ENCODE measurements at regions not wholly inside any gene's neighbourhood (a gene's known extent, or its start where the extent isn't known, plus 50 kb on each side); places are given as distances from the start of the nearest gene placed in this dataset.

- DNase-seq, result no peak
These were observed 248.0 kb upstream of the PRDM1 start for GRCh38 chr6:105838171-105838570.

DNA sequence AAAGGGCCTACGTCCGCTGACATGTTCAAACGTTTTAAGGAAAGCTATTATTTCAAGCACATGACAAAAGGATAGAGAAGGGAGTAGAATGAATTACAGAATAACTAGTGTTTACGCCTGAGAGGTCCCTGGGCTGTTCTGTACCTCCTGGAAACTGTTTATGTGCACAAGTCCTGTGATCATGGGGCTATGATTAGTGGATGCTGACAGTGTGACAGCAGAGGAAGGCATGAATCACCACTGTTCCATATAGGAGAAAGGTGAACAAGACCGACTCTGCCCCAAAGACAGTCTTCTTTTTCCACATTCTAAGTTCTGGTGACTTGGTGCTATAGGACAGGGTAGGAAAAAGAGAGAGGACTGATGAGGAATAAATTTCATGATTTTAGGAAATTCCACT is 249.2 kb upstream of the PRDM1 start:
- DNase-seq, result no peak

- no peak for DNase-seq
These were observed 249.8 kb upstream of the PRDM1 start for GRCh38 chr6:105836379-105836778.

GRCh38 chr6:105835373-105835772 is 250.8 kb upstream of the PRDM1 start:
- peak; percentile 78 for DNase-seq

- no peak for DNase-seq
These were observed 251.9 kb upstream of the PRDM1 start for GRCh38 chr6:105833959-105834947.

GRCh38 chr6:105832313-105832761 is 253.8 kb upstream of the PRDM1 start:
- DNase-seq, result no peak

- DNase-seq, result peak; percentile 63
These were observed 254.6 kb upstream of the PRDM1 start for GRCh38 chr6:105831311-105832097.

DNA sequence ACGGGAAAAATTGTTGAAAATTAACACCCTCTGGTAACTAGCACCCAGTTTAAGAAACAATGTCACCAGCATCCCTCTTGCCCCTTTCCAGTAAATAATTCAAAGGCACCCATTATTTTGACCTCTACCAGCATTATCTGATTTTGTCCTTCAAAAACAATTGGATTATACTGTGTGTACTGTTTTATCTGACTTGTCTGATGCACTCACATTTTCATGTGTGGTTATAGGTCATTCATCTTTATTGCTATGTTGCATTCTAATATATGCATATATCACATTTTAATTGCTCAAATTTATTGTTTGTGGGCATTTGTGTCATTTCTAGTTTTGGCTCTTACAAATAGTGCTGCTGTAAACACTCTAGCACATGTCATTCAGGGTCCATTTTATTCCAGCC is 260.9 kb upstream of the PRDM1 start:
- DNase-seq, result no peak

DNA sequence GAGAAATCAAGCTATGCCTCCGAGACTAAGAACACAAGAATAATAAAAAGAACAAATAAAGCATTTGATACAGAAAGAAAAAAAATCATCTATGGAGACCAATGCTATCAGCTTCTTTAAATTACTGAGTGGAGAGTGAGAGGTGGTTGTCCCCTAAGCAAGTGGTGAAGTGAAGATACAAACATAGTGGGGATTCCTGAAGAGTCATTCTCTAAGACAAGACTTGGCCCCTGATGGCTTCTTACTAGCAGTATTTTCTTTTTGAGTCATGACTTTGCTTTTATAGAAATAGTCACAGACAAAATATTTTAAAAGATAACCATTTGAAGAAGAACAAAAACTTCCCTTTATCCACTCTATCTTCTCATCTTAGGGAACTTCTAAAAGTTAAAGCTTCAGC is 261.4 kb upstream of the PRDM1 start:
- no peak for DNase-seq

DNA sequence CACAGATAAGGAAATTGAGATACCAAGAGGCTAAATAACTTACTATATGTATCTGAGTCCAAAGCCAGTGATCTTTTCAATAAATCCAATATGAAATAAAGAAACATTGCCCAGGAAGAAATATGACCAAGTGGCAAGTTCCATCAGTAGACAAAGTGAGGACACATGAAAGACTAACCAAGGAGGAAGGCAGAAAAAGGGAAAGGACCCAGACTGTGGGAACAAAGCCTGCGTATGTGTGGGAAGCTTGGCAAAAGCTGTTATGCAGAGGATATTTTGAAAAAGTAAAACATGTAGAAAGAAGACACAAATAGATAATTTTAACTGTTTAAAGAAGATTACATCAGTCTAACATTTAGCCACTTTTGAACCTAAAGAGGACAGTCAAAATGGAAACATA is 264.4 kb upstream of the PRDM1 start:
- DNase-seq, result no peak

GRCh38 chr6:105821027-105821426 is 265.1 kb upstream of the PRDM1 start:
- DNase-seq, result no peak

DNA sequence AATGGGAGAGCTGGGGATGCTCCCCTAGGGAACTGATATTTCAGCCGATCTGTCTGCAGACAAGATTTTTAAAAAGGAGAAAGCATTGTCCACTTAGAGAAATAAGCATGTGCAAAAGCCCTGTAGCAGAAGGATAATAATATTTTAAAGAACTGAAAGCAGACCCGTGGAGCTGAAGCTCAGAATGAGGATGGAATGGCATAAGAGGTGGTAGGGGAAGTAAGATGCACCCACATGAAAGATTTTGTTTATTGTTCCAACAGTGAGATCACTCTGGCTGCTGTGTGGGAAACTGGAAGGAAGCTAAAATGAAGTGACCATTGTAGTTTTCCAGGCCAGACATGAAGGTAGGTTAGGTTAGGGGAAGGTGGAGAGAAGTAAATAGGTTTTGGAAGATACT is 266.4 kb upstream of the PRDM1 start:
- no peak for DNase-seq

DNA sequence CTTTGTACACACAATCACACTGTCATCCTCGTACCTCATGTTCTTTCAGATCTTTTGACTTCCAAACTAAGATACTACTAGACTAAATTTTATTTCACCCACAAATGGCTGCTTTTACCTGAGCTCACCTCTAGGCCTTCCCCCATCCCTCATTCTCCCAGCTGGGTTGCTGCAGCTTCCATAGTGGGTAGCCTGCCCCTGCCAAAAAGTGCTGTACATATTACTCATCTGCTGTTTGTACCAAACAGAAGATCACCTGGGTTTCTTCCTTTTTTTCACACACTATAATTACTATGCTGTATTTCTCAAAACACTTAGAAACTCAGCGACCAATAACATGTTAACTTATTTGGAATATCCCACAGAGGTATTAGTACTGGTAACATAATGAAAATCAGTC is 267.6 kb upstream of the PRDM1 start:
- DNase-seq, result no peak

GRCh38 chr6:105817961-105818360 is 268.2 kb upstream of the PRDM1 start:
- no peak for DNase-seq

DNA sequence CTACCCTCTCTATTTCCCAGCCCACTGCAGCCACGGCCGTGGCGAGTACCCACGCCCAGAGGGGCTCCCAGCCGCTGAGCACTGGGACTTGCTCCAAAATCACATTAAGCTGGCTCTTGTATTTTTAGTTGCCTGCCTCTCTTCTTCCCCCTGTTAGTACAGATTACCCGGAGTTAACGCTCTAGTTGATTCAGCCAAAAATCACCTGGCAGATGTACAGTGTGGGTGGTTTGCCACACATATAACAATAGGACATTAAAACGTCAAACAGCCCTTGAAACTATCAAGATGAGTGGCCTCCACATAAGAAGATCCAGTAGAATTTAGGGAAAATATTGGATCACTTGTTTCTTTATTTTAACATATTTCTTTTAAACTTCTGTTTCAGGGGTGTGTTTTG is 268.8 kb upstream of the PRDM1 start:
- DNase-seq, result peak; percentile 28

DNA sequence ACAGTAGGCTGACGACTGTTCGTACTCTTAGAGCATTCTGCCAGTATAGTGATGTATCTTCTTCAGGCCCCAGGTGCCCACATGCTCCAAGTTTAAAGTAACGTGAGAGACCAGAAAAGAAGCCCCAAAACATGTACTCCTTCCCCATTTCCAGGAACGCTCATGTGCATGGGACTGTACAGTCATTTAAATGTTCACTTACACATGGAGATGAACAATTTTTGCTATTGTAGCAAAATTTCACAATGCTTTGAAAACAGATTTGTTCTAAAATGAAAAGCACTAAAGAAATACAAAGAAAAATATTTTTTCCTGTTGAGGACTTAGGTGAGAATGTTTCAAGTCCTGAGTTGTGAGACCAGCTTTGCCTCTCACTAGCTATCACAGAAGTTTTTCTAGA is 269.3 kb upstream of the PRDM1 start:
- DNase-seq, result no peak

- no peak for DNase-seq
These were observed 270.2 kb upstream of the PRDM1 start for GRCh38 chr6:105815661-105816555.

DNA sequence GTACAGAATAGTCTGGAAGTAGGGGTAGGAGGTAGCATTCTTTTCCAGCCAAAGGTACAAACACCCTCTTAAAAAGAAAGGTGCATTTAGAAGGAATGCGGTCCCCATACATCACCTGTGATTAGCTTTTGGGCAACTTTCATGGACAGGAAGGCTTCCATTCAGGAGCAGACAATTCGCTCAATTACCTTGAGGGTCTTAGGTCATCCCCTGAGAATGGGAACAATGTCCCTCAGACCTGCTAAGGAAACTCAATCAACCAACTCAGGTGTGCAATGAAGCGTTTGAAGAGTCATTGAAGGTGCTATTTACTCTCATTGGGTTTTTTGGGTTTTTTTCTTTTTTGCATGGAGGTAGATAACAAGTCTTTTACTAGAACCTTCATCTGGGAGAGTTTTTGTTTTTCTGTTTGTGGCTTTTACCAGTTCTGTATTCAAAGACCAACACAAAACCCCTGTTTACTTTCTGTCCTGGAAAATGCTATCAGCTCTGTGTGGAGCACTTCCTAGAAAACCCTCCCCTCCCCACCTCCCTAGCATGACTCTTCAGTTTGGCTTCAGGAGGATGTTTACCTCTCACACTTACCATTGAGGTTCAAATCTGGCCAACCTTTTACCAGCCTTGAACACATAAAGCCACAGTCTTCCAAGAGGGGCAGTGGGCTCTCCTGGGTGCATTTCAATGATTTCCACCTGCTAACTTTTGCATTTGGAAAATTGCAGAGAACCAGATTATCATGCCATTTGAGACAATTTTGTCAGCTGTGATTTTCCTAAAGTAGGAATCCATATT is 271.2 kb upstream of the PRDM1 start:
- DNase-seq, result no peak

DNA sequence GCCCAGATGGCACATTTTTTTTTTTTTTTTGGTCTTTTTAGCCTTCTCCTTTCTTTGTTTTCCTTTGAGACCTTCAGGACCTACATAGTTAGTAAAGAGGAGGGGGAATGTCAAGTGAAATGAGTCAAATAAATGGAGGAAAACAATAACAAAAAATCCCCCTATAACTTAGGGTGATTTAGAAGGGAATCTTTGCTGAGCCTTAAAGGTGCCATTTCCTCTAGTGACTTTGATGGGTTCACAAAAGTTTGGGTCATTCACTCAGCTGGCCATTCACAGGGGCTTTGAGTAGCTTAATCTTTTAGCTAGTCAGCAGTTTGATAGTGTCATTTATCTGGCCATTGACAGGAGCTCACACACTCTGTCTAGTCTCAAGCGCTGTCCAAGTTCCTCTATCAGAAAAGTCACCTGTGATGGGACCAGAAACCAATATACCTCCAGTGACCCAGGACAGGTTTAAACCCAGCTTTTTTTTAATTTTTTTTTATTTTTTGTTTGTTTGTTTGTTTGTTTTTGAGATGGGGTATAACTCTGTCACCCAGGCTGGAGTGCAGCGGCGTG is 275.1 kb upstream of the PRDM1 start:
- DNase-seq, result no peak

GRCh38 chr6:105810105-105810921 is 275.8 kb upstream of the PRDM1 start:
- peak; percentile 88 for DNase-seq

DNA sequence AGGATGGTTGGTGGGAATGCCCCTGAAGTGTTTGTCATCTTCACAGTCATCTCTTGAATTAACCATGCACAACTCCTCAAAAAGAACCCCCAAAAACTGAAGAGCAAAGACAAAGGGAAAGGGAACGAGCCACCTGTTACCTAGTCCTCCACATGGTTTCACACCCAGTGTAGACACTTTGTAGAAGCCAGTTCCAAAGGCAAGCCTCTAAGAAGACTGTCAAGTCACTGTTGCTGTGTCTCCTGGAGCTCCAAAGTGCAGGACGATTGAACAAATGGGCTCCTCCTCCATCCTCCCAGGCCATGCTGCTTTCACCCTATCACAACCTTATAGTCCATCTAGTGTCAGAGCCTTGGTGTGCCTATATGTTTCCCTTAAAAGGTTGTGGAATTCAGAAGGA is 277.6 kb upstream of the PRDM1 start:
- no peak for DNase-seq

All from NCI-H82 (cell line).